GM04504 (cell line): ENCODE measurements at regions not wholly inside any gene's neighbourhood (a gene's known extent, or its start where the extent isn't known, plus 50 kb on each side); places are given as distances from the start of the nearest gene placed in this dataset.

ENCODE experiments used
- DNase-seq: peaks from one replicate; pipeline ENCODE4 v3.0.0-alpha.2; 2012; ENCODE audit warnings: low read depth

DNA sequence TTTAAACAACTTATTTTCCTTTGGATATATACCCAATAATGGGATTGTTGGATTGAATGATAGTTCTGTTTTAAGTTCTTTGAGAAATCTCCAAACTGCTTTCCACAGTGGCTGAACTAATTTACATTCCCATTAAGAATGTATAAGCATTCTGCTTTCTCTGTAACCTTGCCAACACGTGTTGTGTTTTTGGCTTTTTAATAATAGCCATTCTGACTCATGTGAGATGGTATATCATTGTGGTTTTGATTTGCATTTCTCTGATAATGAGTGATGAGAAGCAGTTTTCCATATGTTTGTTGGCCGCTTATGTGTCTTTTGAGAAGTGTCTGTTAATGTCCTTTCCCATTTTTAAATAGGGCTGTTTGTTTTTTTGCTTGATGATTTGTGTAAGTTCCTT is 155.6 kb upstream of the PITX2 start:
- DNase-seq: no peak

- DNase-seq: no peak
These were observed 157.7 kb upstream of the PITX2 start for GRCh38 chr4:110780538-110780937.

DNA sequence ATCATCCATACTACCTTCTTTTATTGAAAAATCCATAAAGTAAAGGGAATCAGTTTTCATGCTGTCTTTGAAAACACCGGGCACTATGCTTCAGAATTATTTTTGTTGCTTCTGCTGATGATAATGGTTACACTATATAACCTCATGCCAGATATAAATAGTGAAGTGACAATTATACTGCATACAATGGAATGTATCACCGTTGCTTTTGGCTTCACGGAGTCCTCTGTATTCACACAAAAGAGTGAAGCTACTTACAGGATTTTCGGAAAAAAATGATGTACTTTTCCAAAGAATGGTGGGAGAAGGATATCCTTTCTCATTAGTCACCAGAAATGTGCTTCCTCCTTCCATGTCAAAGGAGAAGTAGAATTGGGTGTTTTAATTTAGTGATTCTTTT is 159.1 kb upstream of the PITX2 start:
- no peak for DNase-seq

DNA sequence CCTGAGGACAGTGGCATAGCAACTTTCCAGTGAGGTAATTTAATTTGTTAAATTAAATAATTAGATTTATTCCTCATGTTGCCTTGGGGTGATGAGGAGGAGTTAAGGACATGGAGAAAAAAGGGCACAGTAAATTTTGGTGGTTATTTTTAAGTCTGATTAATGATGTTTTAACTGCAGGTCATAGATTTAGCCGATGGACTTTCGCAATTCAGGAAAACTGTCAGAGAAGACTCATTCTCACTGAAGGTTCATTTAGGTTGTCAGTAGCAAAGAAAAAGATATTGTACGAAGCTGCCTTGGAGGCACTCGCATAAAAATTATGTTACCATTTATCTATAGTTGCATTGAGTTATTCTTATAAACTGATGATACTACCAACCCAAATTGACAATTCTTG is 164.2 kb upstream of the PITX2 start:
- DNase-seq: no peak

- DNase-seq: no peak
These were observed 164.8 kb upstream of the PITX2 start for GRCh38 chr4:110787707-110788106.

GRCh38 chr4:110788302-110788701 is 165.4 kb upstream of the PITX2 start:
- DNase-seq: no peak

DNA sequence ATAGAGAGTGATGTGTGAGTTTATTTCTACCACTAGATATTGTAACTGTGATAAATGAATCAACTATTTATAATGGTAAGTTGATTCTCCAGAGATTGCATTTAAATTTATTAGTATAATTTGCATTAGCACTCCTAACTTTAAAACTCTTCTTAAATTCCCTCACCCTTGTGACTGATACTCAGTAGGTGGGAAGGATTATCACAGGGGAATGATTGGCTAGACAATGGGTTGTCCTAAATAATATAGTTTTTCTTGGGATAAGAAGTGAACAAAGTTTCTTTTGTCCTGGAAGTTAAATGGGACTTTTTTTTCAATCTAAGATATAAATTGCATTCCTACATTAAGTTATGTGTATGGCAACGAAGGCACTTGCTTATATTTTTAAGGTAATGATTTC is 169.2 kb upstream of the PITX2 start:
- DNase-seq: no peak

DNA sequence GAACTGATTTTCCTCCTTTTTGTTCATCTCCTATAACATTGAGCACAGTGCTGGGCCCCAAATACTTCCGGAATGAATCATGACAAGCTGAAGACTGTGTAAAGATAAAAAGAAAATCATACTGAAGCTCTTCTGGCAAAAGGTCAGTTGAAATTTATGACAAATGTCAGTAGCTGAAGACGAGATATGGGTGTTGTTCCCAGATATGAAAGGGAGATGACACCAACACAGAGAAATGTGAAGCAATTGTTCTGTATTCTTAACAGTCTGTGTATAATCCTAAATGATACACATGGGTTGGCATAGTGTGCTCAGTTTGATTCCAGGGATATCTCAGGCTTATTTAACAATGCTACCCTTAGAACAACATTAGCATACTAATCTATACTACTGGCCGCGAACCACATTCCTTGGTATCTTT is 170.5 kb upstream of the PITX2 start:
- DNase-seq: no peak

DNA sequence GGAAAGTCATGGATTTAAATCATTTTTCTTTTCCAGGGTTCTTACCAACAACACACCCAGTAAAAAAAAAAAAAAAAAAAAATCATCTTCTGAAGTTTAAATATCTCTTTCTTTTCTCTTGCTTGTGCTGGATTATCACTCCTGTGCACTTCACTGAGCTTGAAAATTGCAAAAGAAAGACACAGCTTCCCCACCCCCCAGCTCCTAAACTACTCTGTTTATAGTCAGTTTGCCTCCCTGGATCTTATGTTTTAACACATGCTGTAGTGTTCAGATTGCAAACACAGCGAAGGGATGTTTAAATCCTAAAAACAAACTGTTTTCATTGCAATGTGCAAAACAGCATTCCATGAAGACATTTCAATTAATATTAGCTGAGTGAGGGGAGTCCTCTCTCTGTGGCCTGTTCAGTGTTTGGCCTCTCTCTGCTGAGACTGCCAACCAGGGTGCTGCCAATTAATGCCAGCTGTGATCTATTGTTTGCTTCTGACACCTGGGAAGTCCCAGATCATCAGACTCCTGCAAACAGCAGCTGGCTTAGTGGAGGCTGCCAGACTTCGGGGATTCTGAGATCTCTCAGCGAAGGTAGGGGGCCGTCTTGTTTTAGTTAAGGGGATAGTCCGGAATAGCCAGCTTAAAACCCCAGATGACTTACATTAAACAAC is 171.1 kb upstream of the PITX2 start:
- DNase-seq: no peak

GRCh38 chr4:110795971-110796370 is 173.1 kb upstream of the PITX2 start:
- DNase-seq: no peak

DNA sequence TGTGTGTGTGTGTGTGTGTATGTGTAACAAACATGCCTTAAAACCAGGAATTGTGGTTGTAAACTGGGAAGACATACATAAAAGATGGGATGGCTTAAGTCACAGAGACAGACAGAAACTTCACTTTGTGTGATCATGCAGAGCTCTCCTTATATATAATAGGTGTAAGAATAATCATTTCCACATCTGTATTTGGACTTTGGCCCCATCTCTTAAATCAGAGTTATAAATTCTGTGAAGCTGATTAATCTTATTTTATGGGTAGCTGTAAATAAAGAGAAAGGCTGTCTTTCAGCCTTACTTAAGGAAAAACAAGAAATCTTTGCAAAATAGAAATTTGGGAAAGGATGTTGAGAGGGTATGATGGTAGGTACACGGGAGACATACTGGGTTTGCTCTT is 174.6 kb upstream of the PITX2 start:
- no peak for DNase-seq

DNA sequence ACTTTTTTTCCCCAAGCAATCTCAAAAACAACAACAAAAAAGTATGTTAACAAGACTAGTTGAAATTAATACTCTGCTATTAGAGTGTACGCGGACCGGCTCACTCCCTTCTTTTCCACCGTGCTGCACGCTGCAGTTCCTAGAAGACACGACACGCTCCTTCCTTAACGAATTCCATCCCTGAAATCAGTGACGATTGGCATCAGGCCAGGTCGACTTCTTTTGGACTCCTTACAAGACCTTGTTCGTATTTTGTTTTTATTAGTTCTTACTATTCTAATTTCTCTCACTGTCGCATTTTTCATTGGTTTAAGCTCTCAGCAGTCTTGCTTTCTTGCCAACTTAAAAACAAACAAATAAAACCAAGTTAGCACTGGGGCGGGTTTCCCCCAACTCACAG is 175.8 kb upstream of the PITX2 start:
- no peak for DNase-seq

DNA sequence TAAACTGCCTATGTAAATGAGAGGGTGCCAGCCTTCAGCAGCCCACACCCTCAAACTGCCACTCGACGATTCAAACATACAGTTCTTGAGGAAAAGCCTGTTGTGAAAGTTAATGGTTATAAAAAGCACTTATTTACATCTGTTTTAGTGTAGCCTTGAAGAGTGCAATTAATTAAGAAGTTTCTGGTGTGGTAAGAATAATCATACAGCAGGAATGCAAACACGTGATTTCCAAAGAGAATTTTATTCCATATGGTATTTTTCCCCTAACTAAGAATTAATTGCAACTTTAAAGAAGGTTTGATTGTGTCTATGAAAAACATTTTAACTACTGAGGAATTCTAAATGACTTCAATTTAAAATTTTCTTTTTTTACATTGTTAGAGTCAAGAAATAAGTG is 176.3 kb upstream of the PITX2 start:
- DNase-seq: no peak

GRCh38 chr4:110801591-110801990 is 178.7 kb upstream of the PITX2 start:
- DNase-seq: no peak

GRCh38 chr4:110808351-110808878 is 185.5 kb upstream of the PITX2 start:
- no peak for DNase-seq

- no peak for DNase-seq
These were observed 193.1 kb upstream of the PITX2 start for GRCh38 chr4:110815950-110816349.

GRCh38 chr4:110816367-110816766 is 193.5 kb upstream of the PITX2 start:
- no peak for DNase-seq

GRCh38 chr4:110821186-110821585 is 198.3 kb upstream of the PITX2 start:
- no peak for DNase-seq

- no peak for DNase-seq
These were observed 200.4 kb upstream of the PITX2 start for GRCh38 chr4:110823251-110823650.

- DNase-seq: no peak
These were observed 201.5 kb upstream of the PITX2 start for GRCh38 chr4:110824344-110824743.

DNA sequence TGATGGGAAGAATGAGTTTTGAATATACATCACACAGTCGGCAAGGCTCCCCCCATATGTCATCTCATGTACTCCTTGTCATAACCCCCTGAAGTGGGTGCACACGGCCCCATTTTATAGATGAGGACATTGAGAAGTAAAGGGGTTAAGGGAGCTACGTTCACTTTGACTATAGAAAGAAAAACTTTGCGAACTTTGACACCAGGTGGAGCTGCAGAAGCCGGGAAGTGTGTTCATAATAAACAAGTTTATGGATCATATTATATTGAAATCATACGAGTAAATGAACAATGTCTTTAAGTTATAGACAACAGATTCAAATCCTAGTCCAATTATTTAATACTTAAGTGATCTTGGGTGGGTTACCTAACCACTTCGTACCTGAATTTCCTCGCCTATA is 203.8 kb upstream of the PITX2 start:
- DNase-seq: no peak

GRCh38 chr4:110830461-110830860 is 207.6 kb upstream of the PITX2 start:
- no peak for DNase-seq

GRCh38 chr4:110837896-110838450 is 215.1 kb upstream of the PITX2 start:
- no peak for DNase-seq

DNA sequence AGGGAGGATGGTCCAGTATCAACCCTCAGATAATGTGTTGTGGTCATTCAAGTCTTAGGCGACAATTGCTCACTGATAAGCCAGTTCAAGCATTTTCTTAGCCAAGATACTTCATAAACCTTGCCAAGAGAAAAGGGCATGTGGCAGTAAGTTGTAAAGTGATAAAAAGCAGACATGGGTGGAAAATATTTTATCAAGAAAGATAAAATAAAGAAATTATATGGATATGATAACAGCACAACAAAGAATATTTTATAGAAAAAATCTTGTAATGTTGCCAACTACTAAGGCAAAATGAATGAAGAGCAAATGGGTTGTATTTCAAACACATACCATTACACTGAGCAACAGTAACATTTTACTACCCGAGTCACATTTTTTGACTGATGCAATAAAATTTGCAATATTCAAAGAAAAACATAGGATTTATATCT is 217.4 kb upstream of the PITX2 start:
- DNase-seq: peak; percentile 40
